ENCODE measurements at regions not wholly inside any gene's neighbourhood (a gene's known extent, or its start where the extent isn't known, plus 50 kb on each side); places are given as distances from the start of the nearest gene placed in this dataset.

DNA sequence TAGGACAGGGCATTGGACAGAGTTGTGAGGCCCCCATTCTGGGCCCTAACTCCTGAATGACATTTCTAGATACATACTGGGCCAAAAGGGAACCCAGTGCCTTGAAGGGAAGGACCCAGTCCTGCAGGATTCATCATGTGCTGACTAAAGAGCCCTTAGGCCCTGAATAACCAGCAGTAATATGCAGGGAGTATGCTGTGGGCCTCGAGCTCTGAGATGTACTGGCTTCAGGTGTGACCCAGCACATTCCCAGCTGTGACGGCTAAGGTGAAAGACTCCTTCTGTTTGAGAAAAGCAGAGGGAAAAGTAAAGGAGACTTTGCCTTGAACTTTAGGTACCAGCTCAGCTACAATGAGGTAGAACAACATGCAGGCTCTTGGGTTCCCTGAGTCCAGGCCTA is 138.2 kb upstream of the HUWE1 start:
- TF ChIP-seq POLR2A (IDR thresholded peaks at IDR 0.05; ENCODE audit: low read length) (no peak), RCOR1 (IDR thresholded peaks at IDR 0.05; ENCODE audit: low read depth, low read length) (no peak)
- TF ChIP-seq, protein P1, sequence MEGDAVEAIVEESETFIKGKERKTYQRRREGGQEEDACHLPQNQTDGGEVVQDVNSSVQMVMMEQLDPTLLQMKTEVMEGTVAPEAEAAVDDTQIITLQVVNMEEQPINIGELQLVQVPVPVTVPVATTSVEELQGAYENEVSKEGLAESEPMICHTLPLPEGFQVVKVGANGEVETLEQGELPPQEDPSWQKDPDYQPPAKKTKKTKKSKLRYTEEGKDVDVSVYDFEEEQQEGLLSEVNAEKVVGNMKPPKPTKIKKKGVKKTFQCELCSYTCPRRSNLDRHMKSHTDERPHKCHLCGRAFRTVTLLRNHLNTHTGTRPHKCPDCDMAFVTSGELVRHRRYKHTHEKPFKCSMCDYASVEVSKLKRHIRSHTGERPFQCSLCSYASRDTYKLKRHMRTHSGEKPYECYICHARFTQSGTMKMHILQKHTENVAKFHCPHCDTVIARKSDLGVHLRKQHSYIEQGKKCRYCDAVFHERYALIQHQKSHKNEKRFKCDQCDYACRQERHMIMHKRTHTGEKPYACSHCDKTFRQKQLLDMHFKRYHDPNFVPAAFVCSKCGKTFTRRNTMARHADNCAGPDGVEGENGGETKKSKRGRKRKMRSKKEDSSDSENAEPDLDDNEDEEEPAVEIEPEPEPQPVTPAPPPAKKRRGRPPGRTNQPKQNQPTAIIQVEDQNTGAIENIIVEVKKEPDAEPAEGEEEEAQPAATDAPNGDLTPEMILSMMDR (IDR thresholded peaks at IDR 0.05): no peak
